ENCODE measurements at regions not wholly inside any gene's neighbourhood (a gene's known extent, or its start where the extent isn't known, plus 50 kb on each side); places are given as distances from the start of the nearest gene placed in this dataset.

GRCh38 chr16:49910541-49911071, 54.7 kb upstream of the ZNF423 start (continued):
- TF ChIP-seq ZNF232 (CRISPR knock-in tag; IDR thresholded peaks at IDR 0.05; ENCODE audit: borderline replicate concordance) (no peak), ZNF724P (CRISPR knock-in tag; IDR thresholded peaks at IDR 0.05; ENCODE audit: borderline replicate concordance) (no peak), NFKBIZ (CRISPR knock-in tag; IDR thresholded peaks at IDR 0.05) (no peak), MEF2D (CRISPR knock-in tag; IDR thresholded peaks at IDR 0.05) (no peak)
- TF ChIP-seq, protein P1, sequence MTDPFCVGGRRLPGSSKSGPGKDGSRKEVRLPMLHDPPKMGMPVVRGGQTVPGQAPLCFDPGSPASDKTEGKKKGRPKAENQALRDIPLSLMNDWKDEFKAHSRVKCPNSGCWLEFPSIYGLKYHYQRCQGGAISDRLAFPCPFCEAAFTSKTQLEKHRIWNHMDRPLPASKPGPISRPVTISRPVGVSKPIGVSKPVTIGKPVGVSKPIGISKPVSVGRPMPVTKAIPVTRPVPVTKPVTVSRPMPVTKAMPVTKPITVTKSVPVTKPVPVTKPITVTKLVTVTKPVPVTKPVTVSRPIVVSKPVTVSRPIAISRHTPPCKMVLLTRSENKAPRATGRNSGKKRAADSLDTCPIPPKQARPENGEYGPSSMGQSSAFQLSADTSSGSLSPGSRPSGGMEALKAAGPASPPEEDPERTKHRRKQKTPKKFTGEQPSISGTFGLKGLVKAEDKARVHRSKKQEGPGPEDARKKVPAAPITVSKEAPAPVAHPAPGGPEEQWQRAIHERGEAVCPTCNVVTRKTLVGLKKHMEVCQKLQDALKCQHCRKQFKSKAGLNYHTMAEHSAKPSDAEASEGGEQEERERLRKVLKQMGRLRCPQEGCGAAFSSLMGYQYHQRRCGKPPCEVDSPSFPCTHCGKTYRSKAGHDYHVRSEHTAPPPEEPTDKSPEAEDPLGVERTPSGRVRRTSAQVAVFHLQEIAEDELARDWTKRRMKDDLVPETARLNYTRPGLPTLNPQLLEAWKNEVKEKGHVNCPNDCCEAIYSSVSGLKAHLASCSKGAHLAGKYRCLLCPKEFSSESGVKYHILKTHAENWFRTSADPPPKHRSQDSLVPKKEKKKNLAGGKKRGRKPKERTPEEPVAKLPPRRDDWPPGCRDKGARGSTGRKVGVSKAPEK (CRISPR knock-in tag; IDR thresholded peaks at IDR 0.05; ENCODE audit: borderline replicate concordance), result no peak
- TF ChIP-seq, protein P2, sequence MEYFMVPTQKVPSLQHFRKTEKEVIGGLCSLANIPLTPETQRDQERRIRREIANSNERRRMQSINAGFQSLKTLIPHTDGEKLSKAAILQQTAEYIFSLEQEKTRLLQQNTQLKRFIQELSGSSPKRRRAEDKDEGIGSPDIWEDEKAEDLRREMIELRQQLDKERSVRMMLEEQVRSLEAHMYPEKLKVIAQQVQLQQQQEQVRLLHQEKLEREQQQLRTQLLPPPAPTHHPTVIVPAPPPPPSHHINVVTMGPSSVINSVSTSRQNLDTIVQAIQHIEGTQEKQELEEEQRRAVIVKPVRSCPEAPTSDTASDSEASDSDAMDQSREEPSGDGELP (IDR thresholded peaks at IDR 0.05; ENCODE audit: borderline replicate concordance, low read depth), result no peak

DNA sequence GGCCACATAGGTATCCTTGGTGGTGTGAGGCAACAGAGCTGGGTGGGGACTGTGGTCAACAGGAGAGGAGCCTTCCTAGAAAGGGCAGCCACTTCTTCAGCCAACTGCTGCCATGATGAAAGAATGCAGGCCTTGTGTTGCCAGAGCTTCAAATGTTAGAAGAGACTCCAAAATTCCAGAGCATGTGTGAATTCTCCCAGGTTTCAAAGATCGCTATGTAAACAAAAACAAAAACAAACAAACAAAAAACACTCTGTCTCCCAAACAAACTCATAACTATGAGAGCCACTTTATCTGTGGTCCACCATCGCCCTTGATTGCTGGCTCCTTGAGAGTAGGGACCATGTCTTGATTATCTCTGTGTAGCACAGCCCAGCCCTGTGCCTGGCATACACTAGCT, 55.5 kb upstream of the ZNF423 start:
- peaks cover 2 to 14% of the 10 kb centered on the region in 2 experiments; a peak in 2 of 5 replicates for H3K27me3 ChIP-seq (ENCODE audit: control insufficient read depth in 1 of 2, insufficient read depth in 2 of 2, low read length in 2 of 2)
- in situ Hi-C loops (cut with HindIII; ENCODE audit: extremely low pct_ligation_motif_present, low pct_unique_long_range_greater_than_20kb), result no loop called here
- H3K36me3 ChIP-seq (replicated peaks in 1 of 2; ENCODE audit: control insufficient read depth in 1 of 2, insufficient read depth in 2 of 2, low read length in 2 of 2), result no peaks in the 10 kb centered on the region
- no peaks in the 10 kb centered on the region for H3K79me2 ChIP-seq (ENCODE audit: insufficient read depth, low read length)
- ATAC-seq, result no peak
- no peak overlapping the region for H3K27ac ChIP-seq (ENCODE audit: extremely low read length, insufficient read depth, low read length)
- POLR2A ChIA-PET, result no interaction called here
- CTCF ChIA-PET (ENCODE audit: low intra/inter-chr PET ratio, low total read pairs), result no interaction called here
- H2AFZ ChIP-seq (ENCODE audit: low read length), result no peak overlapping the region
- no peak for FAIRE-seq
- TF ChIP-seq HMG20B (CRISPR knock-in tag; conservative IDR thresholded peaks at IDR 0.05), result no peak
- no peak for TF ChIP-seq ZNF563 (CRISPR knock-in tag; IDR thresholded peaks at IDR 0.05)
- TF ChIP-seq SNRNP70 (IDR thresholded peaks at IDR 0.05; ENCODE audit: low read depth, low read length), result no peak
- TF ChIP-seq MTA3 (CRISPR knock-in tag; IDR thresholded peaks at IDR 0.05), result no peak
- TF ChIP-seq MZF1 (CRISPR knock-in tag; IDR thresholded peaks at IDR 0.05; ENCODE audit: borderline replicate concordance), result no peak
- no peak for TF ChIP-seq FOSL1 (CRISPR knock-in tag; IDR thresholded peaks at IDR 0.05; ENCODE audit: borderline replicate concordance)
- TF ChIP-seq FOXA1 (IDR thresholded peaks at IDR 0.05), result peak; percentile 71
- TF ChIP-seq FOXA1 (CRISPR knock-in tag; IDR thresholded peaks at IDR 0.05), result no peak
- no peak for TF ChIP-seq ZNF879 (CRISPR knock-in tag; IDR thresholded peaks at IDR 0.05)
- H3K4me3 ChIP-seq (replicated peaks in 1 of 3; ENCODE audit: insufficient read depth in 1 of 3, low read depth in 2 of 3, low read length in 3 of 3), result no peak overlapping the region
- no peak overlapping the region for H3K9ac ChIP-seq (ENCODE audit: insufficient read depth, low read depth, low read length)
- H3K4me1 ChIP-seq (ENCODE audit: insufficient read depth, low read length), result no peaks in the 10 kb centered on the region
- BruUV-seq (replicated peaks), result no TSS peak
- DNase-seq (ENCODE audit: low spot score), result no peak
- no peak overlapping the region for H3K4me2 ChIP-seq (ENCODE audit: low read depth, low read length)
- no peaks in the 10 kb centered on the region for H3K9me3 ChIP-seq (ENCODE audit: low read length)
- 21% methylated on average over 2 of the region's 2 CpGs for WGBS (ENCODE audit: low lambda C conversion rate)
- intact Hi-C loops (cut with micrococcal nuclease; ENCODE audit: unreplicated experiment), result no loop called here
- H4K20me1 ChIP-seq (ENCODE audit: insufficient read depth, low read length), result no peaks in the 10 kb centered on the region
